ENCODE measurements at regions not wholly inside any gene's neighbourhood (a gene's known extent, or its start where the extent isn't known, plus 50 kb on each side); places are given as distances from the start of the nearest gene placed in this dataset.

- TF ChIP-seq SIX1 (CRISPR knock-in tag; IDR thresholded peaks at IDR 0.05; ENCODE audit: borderline replicate concordance): no peak
- TF ChIP-seq NR2F1 (CRISPR knock-in tag; IDR thresholded peaks at IDR 0.05): no peak
- TF ChIP-seq ZNF724P (CRISPR knock-in tag; IDR thresholded peaks at IDR 0.05; ENCODE audit: borderline replicate concordance): no peak
- no peak for TF ChIP-seq HCFC1 (IDR thresholded peaks at IDR 0.05; ENCODE audit: low read depth, low read length)
- TF ChIP-seq DBP (CRISPR knock-in tag; IDR thresholded peaks at IDR 0.05; ENCODE audit: not compliant biosample characterization): no peak
- TF ChIP-seq POLR2G (IDR thresholded peaks at IDR 0.05; ENCODE audit: low read depth, low read length): no peak
- no peak for TF ChIP-seq ZNF777 (CRISPR knock-in tag; IDR thresholded peaks at IDR 0.05)
- TF ChIP-seq GTF3A (CRISPR knock-in tag; conservative IDR thresholded peaks at IDR 0.05): no peak
- TF ChIP-seq SMC3 (IDR thresholded peaks at IDR 0.05; ENCODE audit: low read length): no peak
- TF ChIP-seq ZNF747 (CRISPR knock-in tag; IDR thresholded peaks at IDR 0.05; ENCODE audit: borderline replicate concordance): no peak
- no peak for TF ChIP-seq CREM (IDR thresholded peaks at IDR 0.05)
- TF ChIP-seq CREM (CRISPR knock-in tag; IDR thresholded peaks at IDR 0.05): no peak
- no peak for TF ChIP-seq ZKSCAN1 (IDR thresholded peaks at IDR 0.05; ENCODE audit: low read length)
- no peak for TF ChIP-seq ZNF564 (CRISPR knock-in tag; IDR thresholded peaks at IDR 0.05)
- TF ChIP-seq SNAPC5 (CRISPR knock-in tag; IDR thresholded peaks at IDR 0.05; ENCODE audit: borderline replicate concordance): no peak
- TF ChIP-seq ZNF549 (CRISPR knock-in tag; IDR thresholded peaks at IDR 0.05): no peak
- no peak for TF ChIP-seq ZNF576 (CRISPR knock-in tag; IDR thresholded peaks at IDR 0.05)
- TF ChIP-seq ZC3H4 (CRISPR knock-in tag; IDR thresholded peaks at IDR 0.05; ENCODE audit: borderline replicate concordance): no peak
- no peak for TF ChIP-seq TCF7 (IDR thresholded peaks at IDR 0.05; ENCODE audit: low read depth)
- no peak for TF ChIP-seq SRF (IDR thresholded peaks at IDR 0.05; ENCODE audit: low read depth, low read length)
- TF ChIP-seq NFRKB (IDR thresholded peaks at IDR 0.05): no peak
- ChIA-PET CTCF (ENCODE audit: low intra/inter-chr PET ratio, low total read pairs) (no interaction called here), POLR2A (no interaction called here)
- H3K36me3 ChIP-seq (replicated peaks in 1 of 2; ENCODE audit: control insufficient read depth in 1 of 2, insufficient read depth in 2 of 2, low read length in 2 of 2): no peaks in the 10 kb centered on the region
- no peak overlapping the region for H2AFZ ChIP-seq (ENCODE audit: low read length)
- in situ Hi-C loops (cut with HindIII; ENCODE audit: extremely low pct_ligation_motif_present, low pct_unique_long_range_greater_than_20kb): no loop called here
- H4K20me1 ChIP-seq (ENCODE audit: insufficient read depth, low read length): peaks cover 7% of the 10 kb centered on the region; the same call in 1 of the 2 replicates
- intact Hi-C loops (cut with micrococcal nuclease; ENCODE audit: unreplicated experiment): no loop called here
- no peaks in the 10 kb centered on the region for H3K79me2 ChIP-seq (ENCODE audit: insufficient read depth, low read length)
- H3K4me1 ChIP-seq (ENCODE audit: insufficient read depth, low read length): no peaks in the 10 kb centered on the region
- BruUV-seq (replicated peaks): no TSS peak
- DNase-seq (ENCODE audit: low spot score): no peak
- peaks cover 5 to 31% of the 10 kb centered on the region in 2 experiments; a peak in 4 of 5 replicates for H3K27me3 ChIP-seq (ENCODE audit: control insufficient read depth in 1 of 2, insufficient read depth in 2 of 2, low read length in 2 of 2)
- no peak overlapping the region for H3K4me3 ChIP-seq (replicated peaks in 1 of 3; ENCODE audit: insufficient read depth in 1 of 3, low read depth in 2 of 3, low read length in 3 of 3)
- H3K9ac ChIP-seq (ENCODE audit: insufficient read depth, low read depth, low read length): no peak overlapping the region
- no peaks in the 10 kb centered on the region for H3K9me3 ChIP-seq (ENCODE audit: low read length)
- no peak overlapping the region for H3K27ac ChIP-seq (ENCODE audit: extremely low read length, insufficient read depth, low read length)
- ATAC-seq: no peak
- FAIRE-seq: no peak
- H3K4me2 ChIP-seq (ENCODE audit: low read depth, low read length): no peak overlapping the region
- 50% methylated on average over 2 of the region's 16 CpGs for WGBS (ENCODE audit: low lambda C conversion rate)
Measured at GRCh38 chr22:49643466-49643865, 184.2 kb downstream of the BRD1 start.

All from HepG2 (cell line).